ENCODE measurements at regions not wholly inside any gene's neighbourhood (a gene's known extent, or its start where the extent isn't known, plus 50 kb on each side); places are given as distances from the start of the nearest gene placed in this dataset.
"Not testable (repeated sequence)": the region's sequence is repeated elsewhere in the genome, so short reads cannot be mapped to it uniquely, and the experiment has no call there.

DNA sequence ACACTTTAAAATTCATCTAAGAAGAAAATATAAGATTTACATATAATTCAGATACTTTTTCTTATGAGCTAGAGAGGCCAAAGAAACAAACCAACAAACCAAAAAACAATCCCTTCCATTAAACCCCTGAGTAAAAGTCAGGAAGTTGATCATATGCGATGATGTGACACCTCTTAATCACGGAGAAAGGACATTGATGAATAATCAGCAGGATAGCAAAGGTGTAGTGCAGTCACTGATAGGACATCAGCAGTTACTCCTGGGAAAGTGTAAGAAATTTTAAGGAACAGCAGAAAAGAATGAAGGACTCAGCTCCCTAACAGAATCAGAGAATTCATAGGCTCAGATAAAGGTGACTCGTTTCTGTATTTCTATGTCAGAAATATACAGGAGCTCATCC, 202.4 kb upstream of the EDNRB start:
- Mint-ChIP-seq H3K4me3 (no peak overlapping the region), H3K36me3 (ENCODE audit: low read depth) (peaks cover 8% of the 10 kb centered on the region), H3K4me1 (ENCODE audit: low read depth) (peaks cover 15% of the 10 kb centered on the region), H3K27ac (no peak overlapping the region), H3K9me3 (peaks cover 30% of the 10 kb centered on the region), H3K27me3 (no peaks in the 10 kb centered on the region)
- intact Hi-C loops (cut with micrococcal nuclease): loop anchor here (1.0 kb wide), 1 partner anchor 342 kb away; no protein-coding TSS in a partner anchor

DNA sequence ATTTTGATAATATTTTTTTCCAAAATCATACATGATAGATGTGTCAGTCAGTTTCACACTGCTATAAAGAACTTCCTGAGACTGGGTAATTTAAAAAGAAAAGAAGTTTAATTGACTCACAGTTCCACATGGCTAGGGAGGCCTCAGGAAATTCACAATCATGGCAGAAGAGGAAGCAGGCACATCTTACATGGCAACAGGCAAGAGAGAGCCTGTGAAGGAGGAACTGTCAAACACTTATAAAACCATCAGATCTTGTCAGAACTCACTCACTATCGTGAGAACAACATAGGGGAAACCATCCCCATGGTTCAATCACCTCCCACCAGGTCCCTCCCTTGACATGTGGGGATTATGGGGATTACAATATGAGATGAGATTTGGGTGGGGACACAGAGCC, 201.5 kb upstream of the EDNRB start:
- H3K27me3 Mint-ChIP-seq; H3K36me3 Mint-ChIP-seq (ENCODE audit: low read depth); intact Hi-C loops (cut with micrococcal nuclease); H3K27ac Mint-ChIP-seq; H3K4me3 Mint-ChIP-seq: not testable (repeated sequence)
- H3K9me3 Mint-ChIP-seq: peaks cover 37% of the 10 kb centered on the region
- peaks cover 15% of the 10 kb centered on the region for H3K4me1 Mint-ChIP-seq (ENCODE audit: low read depth)

DNA sequence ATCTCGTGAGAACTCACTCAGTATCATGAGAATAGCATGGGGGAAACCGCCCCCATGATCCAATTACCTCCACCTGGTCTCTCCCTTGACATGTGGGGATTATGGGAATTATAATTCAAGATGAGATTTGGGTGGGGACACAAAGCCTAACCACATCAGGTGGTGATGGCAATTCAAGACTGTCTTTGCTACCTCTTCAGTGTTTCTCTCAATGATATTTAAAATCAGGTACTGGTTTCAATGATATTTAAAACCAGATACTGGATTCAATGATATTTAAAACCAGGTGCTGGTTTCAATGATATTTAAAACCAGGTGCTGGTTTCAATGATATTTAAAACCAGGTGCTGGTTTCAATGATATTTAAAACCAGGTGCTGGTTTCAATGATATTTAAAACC, 198.4 kb upstream of the EDNRB start:
- intact Hi-C loops (cut with micrococcal nuclease); H3K4me3 Mint-ChIP-seq; H3K36me3 Mint-ChIP-seq (ENCODE audit: low read depth); H3K27ac Mint-ChIP-seq; H3K27me3 Mint-ChIP-seq: not testable (repeated sequence)
- peaks cover 66% of the 10 kb centered on the region for H3K9me3 Mint-ChIP-seq
- peaks cover 15% of the 10 kb centered on the region for H3K4me1 Mint-ChIP-seq (ENCODE audit: low read depth)

DNA sequence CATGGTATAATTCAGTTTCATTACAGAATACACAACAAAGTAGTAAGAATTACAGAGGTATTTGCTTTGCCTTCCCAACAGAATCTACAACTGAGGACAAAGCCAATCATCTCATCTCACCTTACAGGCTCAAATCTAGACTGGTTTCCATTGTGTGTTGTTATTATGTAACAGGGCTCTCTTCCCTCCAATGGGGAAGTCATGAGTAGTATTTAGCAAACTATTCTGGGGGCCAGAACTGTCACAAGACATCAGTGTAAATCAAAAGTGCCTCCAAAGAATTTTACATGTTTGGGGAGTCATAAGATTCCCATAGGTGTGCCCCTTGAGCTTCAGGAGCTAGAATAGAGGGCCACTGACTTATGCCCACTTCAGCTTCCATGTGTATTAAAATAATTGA, 187.0 kb upstream of the EDNRB start:
- intact Hi-C loops (cut with micrococcal nuclease): loop anchor here (10.0 kb wide), 1 partner anchor 81 kb away; no protein-coding TSS in a partner anchor
- no peaks in the 10 kb centered on the region for H3K36me3 Mint-ChIP-seq (ENCODE audit: low read depth)
- H3K4me1 Mint-ChIP-seq (ENCODE audit: low read depth): peaks cover 12% of the 10 kb centered on the region
- H3K27me3 Mint-ChIP-seq: no peaks in the 10 kb centered on the region
- H3K9me3 Mint-ChIP-seq: peaks cover 2% of the 10 kb centered on the region
- no peak overlapping the region for H3K4me3 Mint-ChIP-seq
- no peak overlapping the region for H3K27ac Mint-ChIP-seq

DNA sequence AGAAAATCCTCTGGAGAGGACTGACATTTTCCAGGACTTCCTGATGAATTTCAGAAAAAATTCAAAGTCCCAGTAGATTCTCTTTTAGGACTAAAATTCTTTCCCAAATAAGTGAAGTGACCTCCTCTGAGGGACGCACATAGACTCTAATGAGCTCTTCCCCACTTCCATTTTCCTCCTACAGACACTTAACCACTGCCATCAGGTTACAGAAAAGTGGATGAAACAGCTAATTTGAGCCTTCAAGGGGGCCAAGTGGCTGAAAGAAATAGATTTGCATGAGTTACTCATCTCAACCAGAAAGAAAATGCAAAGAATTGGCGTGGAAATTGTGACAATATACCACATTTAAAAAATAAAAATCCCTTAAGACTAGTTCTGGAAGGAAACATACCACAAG, 185.3 kb upstream of the EDNRB start:
- H3K9me3 Mint-ChIP-seq: peaks cover 6% of the 10 kb centered on the region
- no peaks in the 10 kb centered on the region for H3K36me3 Mint-ChIP-seq (ENCODE audit: low read depth)
- H3K27ac Mint-ChIP-seq: no peak overlapping the region
- H3K27me3 Mint-ChIP-seq: no peaks in the 10 kb centered on the region
- peaks cover 18% of the 10 kb centered on the region for H3K4me1 Mint-ChIP-seq (ENCODE audit: low read depth)
- no peak overlapping the region for H3K4me3 Mint-ChIP-seq
- intact Hi-C loops (cut with micrococcal nuclease): loop anchor here (10.0 kb wide), 1 partner anchor 79 kb away; no protein-coding TSS in a partner anchor

DNA sequence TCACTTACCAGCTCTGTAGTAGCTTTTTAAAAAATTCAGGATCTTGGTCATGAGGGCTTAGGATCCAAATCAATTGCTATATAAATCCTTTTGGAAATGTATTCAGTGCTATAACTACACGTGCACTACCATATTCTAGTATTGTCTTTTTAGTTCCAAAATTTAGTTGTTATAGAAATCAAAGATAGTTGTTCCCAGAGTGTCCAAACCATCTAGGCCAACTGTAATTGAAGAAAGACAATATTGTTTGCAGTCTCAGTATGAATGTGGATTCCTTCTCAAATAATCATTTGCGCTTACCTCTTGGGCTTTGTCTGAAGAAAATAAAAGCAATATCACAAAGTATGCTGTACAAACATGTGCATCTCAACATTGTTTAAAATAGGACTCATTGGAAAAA, 184.1 kb upstream of the EDNRB start:
- Mint-ChIP-seq H3K27ac (no peak overlapping the region), H3K4me1 (ENCODE audit: low read depth) (peaks cover 18% of the 10 kb centered on the region), H3K27me3 (no peaks in the 10 kb centered on the region), H3K9me3 (peaks cover 6% of the 10 kb centered on the region), H3K36me3 (ENCODE audit: low read depth) (no peaks in the 10 kb centered on the region), H3K4me3 (no peak overlapping the region)
- intact Hi-C loops (cut with micrococcal nuclease): loop anchor here (10.0 kb wide), 1 partner anchor 78 kb away; no protein-coding TSS in a partner anchor

DNA sequence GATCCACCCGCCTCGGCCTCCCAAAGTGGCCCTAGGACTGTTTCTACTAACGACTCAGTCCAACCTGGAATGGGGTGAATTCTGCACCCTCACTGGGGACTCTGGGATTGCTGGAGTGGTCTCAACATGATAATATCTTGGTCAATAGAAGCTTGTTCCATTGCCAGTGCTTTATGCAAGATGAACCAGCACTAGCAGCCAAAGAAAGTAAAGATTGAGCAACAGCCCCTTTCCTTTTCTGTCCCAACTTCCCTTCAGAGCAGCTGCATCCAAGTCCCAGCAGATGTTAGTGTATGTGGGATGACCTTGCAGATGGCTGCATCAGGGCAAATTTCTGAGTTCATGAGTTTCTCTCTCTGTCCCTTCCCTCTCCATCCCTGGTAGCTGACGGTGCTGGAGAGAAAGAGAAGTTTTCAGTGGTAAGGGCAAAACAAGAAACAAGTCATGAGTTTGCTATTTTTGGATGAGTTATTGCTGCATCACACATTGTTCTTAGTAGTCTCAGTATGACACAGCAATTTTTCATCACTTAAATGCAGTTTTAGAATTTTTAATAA, 183.6 kb upstream of the EDNRB start:
- Mint-ChIP-seq H3K36me3 (ENCODE audit: low read depth) (no peaks in the 10 kb centered on the region), H3K27ac (no peak overlapping the region), H3K9me3 (peaks cover 6% of the 10 kb centered on the region), H3K27me3 (no peaks in the 10 kb centered on the region), H3K4me3 (no peak overlapping the region), H3K4me1 (ENCODE audit: low read depth) (peaks cover 18% of the 10 kb centered on the region)
- intact Hi-C loops (cut with micrococcal nuclease): loop anchor here (10.0 kb wide), 1 partner anchor 77 kb away; no protein-coding TSS in a partner anchor

DNA sequence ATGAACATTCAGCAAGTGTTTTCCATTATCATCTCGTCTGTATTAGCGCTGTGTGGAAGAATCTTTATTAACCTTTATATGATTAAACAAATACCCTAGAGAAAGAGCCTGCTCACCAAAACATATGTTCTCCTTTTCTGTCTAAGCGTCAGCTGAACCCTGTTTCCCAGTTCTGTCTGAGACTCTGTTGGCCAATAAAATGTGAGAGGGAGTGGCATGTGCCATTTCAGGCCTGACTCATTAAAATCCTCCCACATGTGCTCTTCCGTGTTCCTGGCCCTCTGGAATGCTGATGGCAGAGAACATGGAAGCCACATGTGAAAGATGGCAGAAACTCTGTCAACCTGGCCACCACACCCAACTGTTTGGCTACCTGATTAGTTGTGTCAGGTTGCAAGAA, 181.9 kb upstream of the EDNRB start:
- Mint-ChIP-seq H3K27ac (no peak overlapping the region), H3K36me3 (ENCODE audit: low read depth) (no peaks in the 10 kb centered on the region), H3K27me3 (no peaks in the 10 kb centered on the region), H3K4me3 (no peak overlapping the region), H3K4me1 (ENCODE audit: low read depth) (peaks cover 18% of the 10 kb centered on the region), H3K9me3 (peaks cover 6% of the 10 kb centered on the region)
- intact Hi-C loops (cut with micrococcal nuclease): loop anchor here (10.0 kb wide), 1 partner anchor 76 kb away; no protein-coding TSS in a partner anchor

DNA sequence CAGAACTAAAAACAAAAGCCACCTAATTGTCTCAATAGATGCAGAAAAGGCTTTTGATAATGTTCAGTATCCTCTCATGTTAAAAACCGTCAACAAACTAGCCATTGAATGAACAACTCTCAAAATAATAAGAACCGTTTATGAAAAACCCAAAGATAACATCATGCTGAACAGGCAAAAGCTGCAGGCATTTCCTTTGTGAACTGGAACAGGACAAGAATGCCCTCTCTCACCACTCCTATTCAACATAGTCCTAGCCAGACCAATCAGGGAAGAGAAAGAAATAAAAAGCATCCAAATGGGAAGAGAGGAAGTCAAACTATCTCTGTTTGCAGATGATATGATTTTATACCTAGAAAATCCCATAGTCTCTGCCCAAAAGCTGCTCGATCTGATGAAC, 179.6 kb upstream of the EDNRB start:
- intact Hi-C loops (cut with micrococcal nuclease): no loop called here
- Mint-ChIP-seq H3K9me3 (peaks cover 6% of the 10 kb centered on the region), H3K27ac (no peak overlapping the region), H3K4me3 (no peak overlapping the region), H3K27me3 (no peaks in the 10 kb centered on the region), H3K4me1 (ENCODE audit: low read depth) (peaks cover 17% of the 10 kb centered on the region), H3K36me3 (ENCODE audit: low read depth) (no peaks in the 10 kb centered on the region)

DNA sequence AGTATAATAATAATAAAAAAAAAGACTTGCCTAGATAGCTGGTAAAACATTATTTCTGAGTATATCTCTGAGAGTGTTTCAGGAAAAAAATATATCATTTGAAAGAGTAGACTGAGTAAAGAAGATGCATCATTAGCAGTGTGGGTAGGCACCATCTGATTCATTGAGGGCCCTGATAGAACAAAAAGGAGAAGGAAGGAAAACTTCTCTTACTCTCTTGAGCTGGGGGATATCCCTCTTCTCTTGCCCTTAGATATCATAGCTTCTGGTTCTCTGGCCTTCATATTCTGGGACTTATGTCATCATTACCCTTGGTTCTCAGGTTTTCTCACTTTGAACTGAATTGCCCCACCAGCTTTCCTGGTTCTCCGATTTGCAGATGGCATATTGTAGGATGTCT, 177.6 kb upstream of the EDNRB start:
- intact Hi-C loops (cut with micrococcal nuclease): no loop called here
- Mint-ChIP-seq H3K27ac (no peak overlapping the region), H3K4me3 (no peak overlapping the region), H3K9me3 (peaks cover 6% of the 10 kb centered on the region), H3K4me1 (ENCODE audit: low read depth) (peaks cover 12% of the 10 kb centered on the region), H3K36me3 (ENCODE audit: low read depth) (no peaks in the 10 kb centered on the region), H3K27me3 (no peaks in the 10 kb centered on the region)

DNA sequence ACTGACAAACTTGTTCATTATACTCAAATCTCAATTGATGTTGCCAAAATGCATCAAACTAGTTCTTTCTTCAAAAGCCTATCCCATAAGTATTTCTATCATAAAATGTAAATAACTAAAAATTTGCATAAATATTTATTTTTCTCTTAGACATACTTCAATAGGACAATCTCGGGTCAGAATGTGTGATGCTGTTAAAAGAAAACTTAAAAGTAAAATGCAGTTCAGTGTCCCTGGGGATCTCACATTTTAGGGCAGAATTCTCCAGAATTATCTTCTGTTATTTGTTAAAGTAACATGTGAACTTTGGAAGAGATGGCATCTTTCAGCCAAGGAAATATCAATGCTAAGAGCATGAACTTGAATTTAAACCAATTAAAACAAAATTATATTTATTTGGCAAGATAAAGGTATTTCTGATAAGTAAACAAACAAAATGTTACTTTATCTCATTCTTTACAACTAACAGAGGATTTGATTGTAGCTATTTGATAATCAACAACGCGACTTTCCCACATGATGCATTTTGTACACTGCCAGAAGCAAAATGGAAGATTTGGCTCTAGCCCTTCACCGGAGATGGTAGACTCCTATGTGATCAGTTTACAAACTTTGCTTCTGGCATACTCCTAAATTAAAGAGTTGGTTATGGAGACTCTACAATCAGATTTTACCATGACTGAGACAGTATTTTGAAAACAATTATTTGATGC, 169.5 kb upstream of the EDNRB start:
- H3K27ac Mint-ChIP-seq: no peak overlapping the region
- H3K36me3 Mint-ChIP-seq (ENCODE audit: low read depth): no peaks in the 10 kb centered on the region
- H3K9me3 Mint-ChIP-seq: peaks cover 9% of the 10 kb centered on the region
- H3K27me3 Mint-ChIP-seq: no peaks in the 10 kb centered on the region
- H3K4me1 Mint-ChIP-seq (ENCODE audit: low read depth): peaks cover 12% of the 10 kb centered on the region
- intact Hi-C loops (cut with micrococcal nuclease): no loop called here
- H3K4me3 Mint-ChIP-seq: no peak overlapping the region

DNA sequence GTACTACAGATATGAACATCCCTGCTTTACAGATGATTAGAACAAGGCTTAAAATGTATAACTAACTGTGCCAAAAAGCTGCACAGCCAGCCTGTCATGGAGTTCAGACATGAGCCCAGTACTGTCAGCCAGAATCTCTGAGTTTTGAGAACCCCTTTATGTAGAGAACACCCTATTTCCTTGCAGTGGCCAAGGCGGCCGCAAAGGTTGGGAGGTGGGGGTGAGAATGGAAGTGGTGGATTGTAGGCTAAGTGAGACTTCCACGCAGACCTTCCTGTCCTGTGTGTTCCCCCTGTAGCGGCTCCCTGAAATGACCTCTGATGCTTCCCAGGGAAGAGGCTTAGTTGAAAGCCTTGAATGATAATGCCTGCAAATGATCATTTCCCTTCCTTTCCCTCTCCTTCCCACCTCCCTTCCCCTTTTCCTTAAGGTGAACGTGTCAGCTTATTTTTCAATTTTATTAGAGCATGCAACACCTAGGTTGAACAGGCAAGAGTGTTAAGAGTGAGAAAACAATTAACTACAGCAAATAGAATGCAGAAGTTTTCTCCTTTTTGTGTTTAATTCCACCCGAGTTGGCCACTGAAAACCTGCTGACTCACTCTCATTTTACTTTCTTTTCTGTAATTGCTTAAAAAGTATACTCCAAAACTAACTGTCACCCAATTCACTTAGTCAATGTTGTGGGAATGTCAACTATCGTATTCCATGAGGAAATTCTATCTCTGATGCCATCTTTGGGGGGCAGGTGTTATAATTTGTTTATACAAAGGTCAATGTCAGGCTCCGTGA, 167.0 kb upstream of the EDNRB start:
- Mint-ChIP-seq H3K9me3 (peaks cover 23% of the 10 kb centered on the region), H3K27me3 (no peaks in the 10 kb centered on the region), H3K27ac (peak overlapping the region; percentile 42), H3K4me1 (ENCODE audit: low read depth) (peaks cover 12% of the 10 kb centered on the region), H3K4me3 (peak overlapping the region; percentile 56), H3K36me3 (ENCODE audit: low read depth) (no peaks in the 10 kb centered on the region)
- intact Hi-C loops (cut with micrococcal nuclease): no loop called here

DNA sequence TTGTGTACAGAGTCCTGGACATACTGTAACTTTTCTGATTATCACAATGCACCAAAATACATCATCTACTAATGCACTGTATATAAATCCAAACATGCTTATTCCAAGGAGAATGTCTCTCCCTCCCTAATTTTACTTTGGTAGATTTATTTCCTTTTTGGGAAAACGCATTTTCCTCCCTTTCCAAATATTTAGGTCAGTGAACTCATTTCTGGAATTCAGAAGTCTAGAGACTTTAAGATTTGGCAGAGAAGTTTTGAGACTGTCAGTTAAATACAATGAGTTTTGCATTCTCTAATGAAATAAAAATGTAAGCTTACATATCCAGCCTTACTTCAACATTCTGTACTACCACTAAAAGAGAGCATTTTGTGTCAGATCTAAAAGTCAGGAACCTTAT, 165.8 kb upstream of the EDNRB start:
- Mint-ChIP-seq H3K36me3 (ENCODE audit: low read depth) (no peaks in the 10 kb centered on the region), H3K9me3 (peaks cover 29% of the 10 kb centered on the region), H3K27ac (no peak overlapping the region), H3K4me3 (no peak overlapping the region), H3K27me3 (no peaks in the 10 kb centered on the region), H3K4me1 (ENCODE audit: low read depth) (peaks cover 12% of the 10 kb centered on the region)
- intact Hi-C loops (cut with micrococcal nuclease): no loop called here

DNA sequence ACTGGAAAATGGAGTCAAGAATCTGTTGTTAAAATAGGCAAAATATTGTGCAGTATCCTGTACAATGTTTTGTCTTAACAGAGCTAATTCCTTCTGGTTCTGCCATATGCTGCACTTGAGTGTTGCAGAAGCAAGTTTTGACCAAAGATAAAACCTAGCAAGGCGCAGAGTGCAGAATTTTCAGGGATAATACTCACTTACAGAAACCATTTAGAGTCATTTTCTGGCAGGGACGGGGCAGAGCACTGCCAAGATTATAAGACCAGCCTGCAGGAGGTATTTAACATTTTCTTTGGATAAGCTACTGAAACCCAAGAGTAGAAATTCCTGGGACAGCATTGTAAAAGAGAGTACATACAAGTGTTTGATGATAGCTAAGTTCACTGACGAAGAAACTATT, 159.5 kb upstream of the EDNRB start:
- Mint-ChIP-seq H3K4me3 (no peak overlapping the region), H3K4me1 (ENCODE audit: low read depth) (no peaks in the 10 kb centered on the region), H3K36me3 (ENCODE audit: low read depth) (no peaks in the 10 kb centered on the region), H3K27me3 (no peaks in the 10 kb centered on the region), H3K27ac (no peak overlapping the region), H3K9me3 (peaks cover 47% of the 10 kb centered on the region)
- intact Hi-C loops (cut with micrococcal nuclease): no loop called here
